ENCODE measurements at regions not wholly inside any gene's neighbourhood (a gene's known extent, or its start where the extent isn't known, plus 50 kb on each side); places are given as distances from the start of the nearest gene placed in this dataset.

DNA sequence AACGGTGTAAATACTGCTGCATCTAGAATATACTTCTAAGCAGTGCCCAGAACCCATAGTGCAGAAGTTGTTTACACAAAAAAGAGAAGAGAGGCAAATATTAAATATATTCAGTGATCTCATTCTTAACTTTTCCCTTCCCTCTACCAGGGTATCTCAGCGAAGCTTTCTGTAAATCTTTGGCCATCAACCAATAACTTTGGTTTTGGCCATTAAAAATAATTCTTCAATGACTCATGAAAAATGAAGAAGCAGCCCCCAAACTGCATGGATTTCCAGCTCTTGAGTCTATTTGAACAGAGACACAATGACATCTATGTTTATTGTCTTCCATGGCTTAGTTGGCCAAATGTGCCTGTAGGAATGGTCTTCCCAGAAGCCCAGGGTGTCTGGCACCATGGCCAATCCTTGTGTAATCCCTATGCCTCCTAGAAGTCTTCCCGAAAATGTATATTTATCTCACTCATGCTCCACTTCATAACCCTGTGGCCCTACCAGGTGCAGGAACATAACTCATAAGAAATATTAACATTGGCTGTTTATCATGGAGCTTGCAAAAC, 646.6 kb downstream of the TOX3 start:
- Mint-ChIP-seq H3K36me3 (ENCODE audit: low read depth) (no peaks in the 10 kb centered on the region), H3K4me1 (peaks cover 20% of the 10 kb centered on the region), H3K4me3 (no peak overlapping the region), H3K27ac (no peak overlapping the region), H3K9me3 (no peaks in the 10 kb centered on the region; the same call in 2 of the 3 replicates), H3K27me3 (ENCODE audit: insufficient read depth, low read depth, poor library complexity) (no peaks in the 10 kb centered on the region)
- Histone ChIP-seq H3K36me3 (ENCODE audit: insufficient read depth) (no peaks in the 10 kb centered on the region), H2AFZ (no peak overlapping the region), H4K20me1 (replicated peaks; ENCODE audit: insufficient read depth) (no peaks in the 10 kb centered on the region), H3K4me1 (ENCODE audit: insufficient read depth) (peaks cover 6% of the 10 kb centered on the region), H3K4me3 (no peak overlapping the region), H3K9me2 (ENCODE audit: insufficient read depth) (0 out of 2 replicates have a peak, but pooled peaks cover 5% of the 10 kb centered on the region), H3K4me2 (no peak overlapping the region), H3K27ac (ENCODE audit: low read depth) (no peak overlapping the region), H3K27me3 (ENCODE audit: insufficient read depth) (no peaks in the 10 kb centered on the region), H3F3A (replicated peaks; ENCODE audit: low read depth) (no peaks in the 10 kb centered on the region), H3K79me2 (replicated peaks; ENCODE audit: insufficient read depth) (no peaks in the 10 kb centered on the region)
- DNase-seq (ENCODE audit: low spot score) = no peak
- TF ChIP-seq, protein P1, sequence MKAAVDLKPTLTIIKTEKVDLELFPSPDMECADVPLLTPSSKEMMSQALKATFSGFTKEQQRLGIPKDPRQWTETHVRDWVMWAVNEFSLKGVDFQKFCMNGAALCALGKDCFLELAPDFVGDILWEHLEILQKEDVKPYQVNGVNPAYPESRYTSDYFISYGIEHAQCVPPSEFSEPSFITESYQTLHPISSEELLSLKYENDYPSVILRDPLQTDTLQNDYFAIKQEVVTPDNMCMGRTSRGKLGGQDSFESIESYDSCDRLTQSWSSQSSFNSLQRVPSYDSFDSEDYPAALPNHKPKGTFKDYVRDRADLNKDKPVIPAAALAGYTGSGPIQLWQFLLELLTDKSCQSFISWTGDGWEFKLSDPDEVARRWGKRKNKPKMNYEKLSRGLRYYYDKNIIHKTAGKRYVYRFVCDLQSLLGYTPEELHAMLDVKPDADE (IDR thresholded peaks at IDR 0.05) = no peak
- no peak for TF ChIP-seq EZH2phosphoT487 (IDR thresholded peaks at IDR 0.05; ENCODE audit: unreplicated experiment)
- TF ChIP-seq STAT1 (IDR thresholded peaks at IDR 0.05; ENCODE audit: unreplicated experiment) = no peak
- no peak for TF ChIP-seq NANOG (IDR thresholded peaks at IDR 0.05; ENCODE audit: borderline replicate concordance)
- no peak for TF ChIP-seq POLR2AphosphoS5 (IDR thresholded peaks at IDR 0.05; ENCODE audit: low read depth)
- TF ChIP-seq, protein P2, sequence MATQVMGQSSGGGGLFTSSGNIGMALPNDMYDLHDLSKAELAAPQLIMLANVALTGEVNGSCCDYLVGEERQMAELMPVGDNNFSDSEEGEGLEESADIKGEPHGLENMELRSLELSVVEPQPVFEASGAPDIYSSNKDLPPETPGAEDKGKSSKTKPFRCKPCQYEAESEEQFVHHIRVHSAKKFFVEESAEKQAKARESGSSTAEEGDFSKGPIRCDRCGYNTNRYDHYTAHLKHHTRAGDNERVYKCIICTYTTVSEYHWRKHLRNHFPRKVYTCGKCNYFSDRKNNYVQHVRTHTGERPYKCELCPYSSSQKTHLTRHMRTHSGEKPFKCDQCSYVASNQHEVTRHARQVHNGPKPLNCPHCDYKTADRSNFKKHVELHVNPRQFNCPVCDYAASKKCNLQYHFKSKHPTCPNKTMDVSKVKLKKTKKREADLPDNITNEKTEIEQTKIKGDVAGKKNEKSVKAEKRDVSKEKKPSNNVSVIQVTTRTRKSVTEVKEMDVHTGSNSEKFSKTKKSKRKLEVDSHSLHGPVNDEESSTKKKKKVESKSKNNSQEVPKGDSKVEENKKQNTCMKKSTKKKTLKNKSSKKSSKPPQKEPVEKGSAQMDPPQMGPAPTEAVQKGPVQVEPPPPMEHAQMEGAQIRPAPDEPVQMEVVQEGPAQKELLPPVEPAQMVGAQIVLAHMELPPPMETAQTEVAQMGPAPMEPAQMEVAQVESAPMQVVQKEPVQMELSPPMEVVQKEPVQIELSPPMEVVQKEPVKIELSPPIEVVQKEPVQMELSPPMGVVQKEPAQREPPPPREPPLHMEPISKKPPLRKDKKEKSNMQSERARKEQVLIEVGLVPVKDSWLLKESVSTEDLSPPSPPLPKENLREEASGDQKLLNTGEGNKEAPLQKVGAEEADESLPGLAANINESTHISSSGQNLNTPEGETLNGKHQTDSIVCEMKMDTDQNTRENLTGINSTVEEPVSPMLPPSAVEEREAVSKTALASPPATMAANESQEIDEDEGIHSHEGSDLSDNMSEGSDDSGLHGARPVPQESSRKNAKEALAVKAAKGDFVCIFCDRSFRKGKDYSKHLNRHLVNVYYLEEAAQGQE (IDR thresholded peaks at IDR 0.05; ENCODE audit: unreplicated experiment) = no peak
- TF ChIP-seq ZNF331 (CRISPR knock-in tag; IDR thresholded peaks at IDR 0.05; ENCODE audit: low read depth) = no peak
- TF ChIP-seq CREB1 (CRISPR knock-in tag; IDR thresholded peaks at IDR 0.05; ENCODE audit: low read depth) = no peak
- TF ChIP-seq EZH2 (IDR thresholded peaks at IDR 0.05; ENCODE audit: low read depth, unreplicated experiment) = no peak
- TF ChIP-seq ZNF114 (CRISPR knock-in tag; IDR thresholded peaks at IDR 0.05) = no peak
- no peak for TF ChIP-seq JUNB (IDR thresholded peaks at IDR 0.05; ENCODE audit: unreplicated experiment)
- TF ChIP-seq, protein P3, sequence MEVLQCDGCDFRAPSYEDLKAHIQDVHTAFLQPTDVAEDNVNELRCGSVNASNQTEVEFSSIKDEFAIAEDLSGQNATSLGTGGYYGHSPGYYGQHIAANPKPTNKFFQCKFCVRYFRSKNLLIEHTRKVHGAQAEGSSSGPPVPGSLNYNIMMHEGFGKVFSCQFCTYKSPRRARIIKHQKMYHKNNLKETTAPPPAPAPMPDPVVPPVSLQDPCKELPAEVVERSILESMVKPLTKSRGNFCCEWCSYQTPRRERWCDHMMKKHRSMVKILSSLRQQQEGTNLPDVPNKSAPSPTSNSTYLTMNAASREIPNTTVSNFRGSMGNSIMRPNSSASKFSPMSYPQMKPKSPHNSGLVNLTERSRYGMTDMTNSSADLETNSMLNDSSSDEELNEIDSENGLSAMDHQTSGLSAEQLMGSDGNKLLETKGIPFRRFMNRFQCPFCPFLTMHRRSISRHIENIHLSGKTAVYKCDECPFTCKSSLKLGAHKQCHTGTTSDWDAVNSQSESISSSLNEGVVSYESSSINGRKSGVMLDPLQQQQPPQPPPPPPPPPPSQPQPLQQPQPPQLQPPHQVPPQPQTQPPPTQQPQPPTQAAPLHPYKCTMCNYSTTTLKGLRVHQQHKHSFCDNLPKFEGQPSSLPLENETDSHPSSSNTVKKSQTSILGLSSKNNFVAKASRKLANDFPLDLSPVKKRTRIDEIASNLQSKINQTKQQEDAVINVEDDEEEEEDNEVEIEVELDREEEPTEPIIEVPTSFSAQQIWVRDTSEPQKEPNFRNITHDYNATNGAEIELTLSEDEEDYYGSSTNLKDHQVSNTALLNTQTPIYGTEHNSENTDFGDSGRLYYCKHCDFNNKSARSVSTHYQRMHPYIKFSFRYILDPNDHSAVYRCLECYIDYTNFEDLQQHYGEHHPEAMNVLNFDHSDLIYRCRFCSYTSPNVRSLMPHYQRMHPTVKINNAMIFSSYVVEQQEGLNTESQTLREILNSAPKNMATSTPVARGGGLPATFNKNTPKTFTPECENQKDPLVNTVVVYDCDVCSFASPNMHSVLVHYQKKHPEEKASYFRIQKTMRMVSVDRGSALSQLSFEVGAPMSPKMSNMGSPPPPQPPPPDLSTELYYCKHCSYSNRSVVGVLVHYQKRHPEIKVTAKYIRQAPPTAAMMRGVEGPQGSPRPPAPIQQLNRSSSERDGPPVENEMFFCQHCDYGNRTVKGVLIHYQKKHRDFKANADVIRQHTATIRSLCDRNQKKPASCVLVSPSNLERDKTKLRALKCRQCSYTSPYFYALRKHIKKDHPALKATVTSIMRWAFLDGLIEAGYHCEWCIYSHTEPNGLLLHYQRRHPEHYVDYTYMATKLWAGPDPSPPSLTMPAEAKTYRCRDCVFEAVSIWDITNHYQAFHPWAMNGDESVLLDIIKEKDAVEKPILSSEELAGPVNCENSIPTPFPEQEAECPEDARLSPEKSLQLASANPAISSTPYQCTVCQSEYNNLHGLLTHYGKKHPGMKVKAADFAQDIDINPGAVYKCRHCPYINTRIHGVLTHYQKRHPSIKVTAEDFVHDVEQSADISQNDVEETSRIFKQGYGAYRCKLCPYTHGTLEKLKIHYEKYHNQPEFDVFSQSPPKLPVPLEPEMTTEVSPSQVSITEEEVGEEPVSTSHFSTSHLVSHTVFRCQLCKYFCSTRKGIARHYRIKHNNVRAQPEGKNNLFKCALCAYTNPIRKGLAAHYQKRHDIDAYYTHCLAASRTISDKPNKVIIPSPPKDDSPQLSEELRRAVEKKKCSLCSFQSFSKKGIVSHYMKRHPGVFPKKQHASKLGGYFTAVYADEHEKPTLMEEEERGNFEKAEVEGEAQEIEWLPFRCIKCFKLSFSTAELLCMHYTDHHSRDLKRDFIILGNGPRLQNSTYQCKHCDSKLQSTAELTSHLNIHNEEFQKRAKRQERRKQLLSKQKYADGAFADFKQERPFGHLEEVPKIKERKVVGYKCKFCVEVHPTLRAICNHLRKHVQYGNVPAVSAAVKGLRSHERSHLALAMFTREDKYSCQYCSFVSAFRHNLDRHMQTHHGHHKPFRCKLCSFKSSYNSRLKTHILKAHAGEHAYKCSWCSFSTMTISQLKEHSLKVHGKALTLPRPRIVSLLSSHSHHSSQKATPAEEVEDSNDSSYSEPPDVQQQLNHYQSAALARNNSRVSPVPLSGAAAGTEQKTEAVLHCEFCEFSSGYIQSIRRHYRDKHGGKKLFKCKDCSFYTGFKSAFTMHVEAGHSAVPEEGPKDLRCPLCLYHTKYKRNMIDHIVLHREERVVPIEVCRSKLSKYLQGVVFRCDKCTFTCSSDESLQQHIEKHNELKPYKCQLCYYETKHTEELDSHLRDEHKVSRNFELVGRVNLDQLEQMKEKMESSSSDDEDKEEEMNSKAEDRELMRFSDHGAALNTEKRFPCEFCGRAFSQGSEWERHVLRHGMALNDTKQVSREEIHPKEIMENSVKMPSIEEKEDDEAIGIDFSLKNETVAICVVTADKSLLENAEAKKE (CRISPR knock-in tag; IDR thresholded peaks at IDR 0.05) = no peak
- no peak for TF ChIP-seq CTCF (conservative IDR thresholded peaks at IDR 0.05; ENCODE audit: low read depth in 2 of 2)
- no peak for ATAC-seq
